Loucy (cell line): ENCODE measurements at regions not wholly inside any gene's neighbourhood (a gene's known extent, or its start where the extent isn't known, plus 50 kb on each side); places are given as distances from the start of the nearest gene placed in this dataset.

Experiments used
- H2AFZ ChIP-seq: fragments of 200-600 bp; sonication (generic); 2 replicates; pipeline ENCODE4 v1.6.0; 2016; ENCODE audit warnings: antibody characterized with exemption, mild to moderate bottlenecking, low read length, moderate library complexity
- H3F3A ChIP-seq: fragments of 200-600 bp; 2 replicates; pipeline ENCODE4 v1.6.0; 2016; ENCODE audit warnings: antibody characterized with exemption, low read depth, mild to moderate bottlenecking
- H3K27me3 ChIP-seq: fragments of 200-600 bp; sonication (generic); 2 replicates; pipeline ENCODE4 v1.6.1; 2014; ENCODE audit warnings: low read length, mild to moderate bottlenecking; ENCODE audit not compliant: insufficient read depth, poor library complexity, severe bottlenecking
- H3K36me3 ChIP-seq: fragments of 200-600 bp; sonication (generic); 2 replicates; pipeline ENCODE4 v1.6.1; 2016; ENCODE audit warnings: low read length; ENCODE audit not compliant: insufficient read depth
- H3K4me1 ChIP-seq: fragments of 200-600 bp; sonication (generic); 2 replicates; pipeline ENCODE4 v1.5.1; 2014; ENCODE audit warnings: low read length, mild to moderate bottlenecking; ENCODE audit not compliant: insufficient read depth, poor library complexity, severe bottlenecking
- H3K4me2 ChIP-seq: fragments of 200-600 bp; sonication (generic); 2 replicates; pipeline ENCODE4 v1.6.0; 2014; ENCODE audit warnings: antibody characterized with exemption, low read length, low read depth, mild to moderate bottlenecking; ENCODE audit not compliant: poor library complexity, severe bottlenecking
- H3K4me3 ChIP-seq: fragments of 200-600 bp; sonication (generic); 2 replicates; pipeline ENCODE4 v1.5.1; 2014; ENCODE audit warnings: low read length, mild to moderate bottlenecking, mixed read lengths; ENCODE audit not compliant: poor library complexity, severe bottlenecking
- H3K79me2 ChIP-seq: fragments of 200-600 bp; sonication (generic); 2 replicates; pipeline ENCODE4 v1.6.1; 2014; ENCODE audit warnings: low read length; ENCODE audit not compliant: insufficient read depth
- H3K9ac ChIP-seq: fragments of 200-600 bp; sonication (generic); 2 replicates; pipeline ENCODE4 v1.6.0; 2014; ENCODE audit warnings: mild to moderate bottlenecking, low read depth, low read length, moderate library complexity; ENCODE audit not compliant: poor library complexity, severe bottlenecking
- H3K9me2 ChIP-seq: fragments of 200-600 bp; sonication (generic); replicated peaks from 2 replicates; pipeline ENCODE4 v1.6.1; 2016; ENCODE audit warnings: low read depth, low read length, mixed read lengths
- H3K9me3 ChIP-seq: fragments of 200-600 bp; sonication (generic); 2 replicates; pipeline ENCODE4 v1.6.1; 2014; ENCODE audit warnings: mild to moderate bottlenecking, antibody characterized with exemption, low read length, low read depth; ENCODE audit not compliant: insufficient read depth
- H4K20me1 ChIP-seq: fragments of 200-600 bp; sonication (generic); 2 replicates; pipeline ENCODE4 v1.6.0; 2014; ENCODE audit warnings: antibody characterized with exemption, low read length, mild to moderate bottlenecking; ENCODE audit not compliant: insufficient read depth, poor library complexity, severe bottlenecking
- CTCF ChIP-seq: fragments of 200-600 bp; sonication (generic); conservative IDR thresholded peaks from 2 replicates; pipeline ENCODE4 v1.5.1; 2014; ENCODE audit warnings: mild to moderate bottlenecking, antibody characterized with exemption, low read length
- EZH2phosphoT487 ChIP-seq: fragments of 200-600 bp; IDR thresholded peaks from 2 replicates; pipeline ENCODE4 v1.6.1; 2018; ENCODE audit warnings: antibody characterized with exemption, mild to moderate bottlenecking, moderate library complexity, borderline replicate concordance

- no peaks in the 10 kb centered on the region for H3K36me3 ChIP-seq
- no peaks in the 10 kb centered on the region for H3F3A ChIP-seq
- no peak overlapping the region for H2AFZ ChIP-seq
- no peaks in the 10 kb centered on the region for H3K9me3 ChIP-seq
- H3K9me2 ChIP-seq = no peaks in the 10 kb centered on the region
- no peaks in the 10 kb centered on the region for H3K79me2 ChIP-seq
- no peaks in the 10 kb centered on the region for H3K27me3 ChIP-seq
- TF ChIP-seq EZH2phosphoT487 (no peak), CTCF (no peak)
- H3K4me2 ChIP-seq = no peak overlapping the region
- no peak overlapping the region for H3K4me3 ChIP-seq
- no peaks in the 10 kb centered on the region for H4K20me1 ChIP-seq
- no peaks in the 10 kb centered on the region for H3K4me1 ChIP-seq
- no peak overlapping the region for H3K9ac ChIP-seq
These were observed 334.0 kb upstream of the FMN2 start for GRCh38 chr1:239757716-239758115.

DNA sequence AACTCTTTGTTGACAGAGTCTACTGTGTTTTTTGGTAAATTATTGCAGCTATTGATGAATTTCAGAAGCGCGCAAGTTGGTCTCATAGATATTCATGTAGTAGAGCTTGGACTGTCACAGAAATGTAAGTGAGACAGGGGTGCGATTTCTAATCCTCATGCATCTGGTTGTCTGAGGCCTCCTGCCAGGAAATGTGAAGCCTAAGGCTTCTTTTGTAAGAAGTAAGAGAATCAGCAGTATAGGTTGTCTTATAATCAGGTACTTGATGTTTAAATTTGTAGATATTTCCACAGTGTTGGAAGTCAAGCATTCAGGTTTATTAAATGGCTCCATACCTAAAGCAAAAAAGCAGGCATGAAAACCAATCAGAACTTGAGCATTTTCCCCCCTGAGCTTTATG is 332.9 kb upstream of the FMN2 start:
- Histone ChIP-seq H3K4me2 (no peak overlapping the region), H3K9ac (no peak overlapping the region), H3K4me1 (no peaks in the 10 kb centered on the region), H3K4me3 (no peak overlapping the region), H3K79me2 (no peaks in the 10 kb centered on the region), H3K36me3 (no peaks in the 10 kb centered on the region), H3K9me2 (no peaks in the 10 kb centered on the region), H3K27me3 (no peaks in the 10 kb centered on the region), H4K20me1 (no peaks in the 10 kb centered on the region), H3F3A (no peaks in the 10 kb centered on the region), H3K9me3 (no peaks in the 10 kb centered on the region), H2AFZ (no peak overlapping the region)
- no peak for TF ChIP-seq EZH2phosphoT487

DNA sequence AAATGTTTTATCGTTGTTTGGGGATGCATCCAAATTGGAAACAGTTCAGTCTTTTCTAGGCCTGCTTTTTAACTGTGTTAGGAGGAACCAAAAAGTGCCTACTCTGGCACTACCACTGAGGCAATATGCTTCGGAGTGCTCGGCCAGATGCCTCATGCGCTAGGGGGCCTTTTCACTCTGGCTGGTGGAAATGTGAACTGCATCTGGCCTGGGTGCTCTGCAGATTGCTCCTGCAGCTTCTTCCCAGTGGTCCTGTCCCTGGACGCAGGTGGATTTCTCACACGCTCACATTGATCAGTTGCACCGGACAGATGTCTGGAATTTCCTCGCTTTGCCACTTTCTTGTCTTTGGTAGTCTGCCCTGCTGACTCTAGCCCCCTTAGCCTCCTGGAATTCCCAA is 330.2 kb upstream of the FMN2 start:
- H3K27me3 ChIP-seq = no peaks in the 10 kb centered on the region
- no peak for TF ChIP-seq CTCF
- TF ChIP-seq EZH2phosphoT487 = no peak
- no peak overlapping the region for H3K9ac ChIP-seq
- H3K4me3 ChIP-seq = no peak overlapping the region
- no peaks in the 10 kb centered on the region for H3F3A ChIP-seq
- H4K20me1 ChIP-seq = no peaks in the 10 kb centered on the region
- no peaks in the 10 kb centered on the region for H3K79me2 ChIP-seq
- H3K36me3 ChIP-seq = no peaks in the 10 kb centered on the region
- no peaks in the 10 kb centered on the region for H3K9me3 ChIP-seq
- H3K4me1 ChIP-seq = no peaks in the 10 kb centered on the region
- H3K9me2 ChIP-seq = no peaks in the 10 kb centered on the region
- no peak overlapping the region for H3K4me2 ChIP-seq
- H2AFZ ChIP-seq = no peak overlapping the region

GRCh38 chr1:239763850-239764249 is 327.8 kb upstream of the FMN2 start:
- Histone ChIP-seq H3K27me3 (no peaks in the 10 kb centered on the region), H3K9me3 (no peaks in the 10 kb centered on the region), H3F3A (no peaks in the 10 kb centered on the region), H3K4me2 (no peak overlapping the region), H3K4me1 (no peaks in the 10 kb centered on the region), H3K9ac (no peak overlapping the region), H3K9me2 (no peaks in the 10 kb centered on the region), H3K36me3 (no peaks in the 10 kb centered on the region), H2AFZ (no peak overlapping the region), H3K79me2 (no peaks in the 10 kb centered on the region), H3K4me3 (no peak overlapping the region), H4K20me1 (no peaks in the 10 kb centered on the region)
- TF ChIP-seq EZH2phosphoT487 (no peak), CTCF (peak; percentile 24)
